Sigmoid colon (tissue), 4 donors: ENCODE measurements at regions not wholly inside any gene's neighbourhood (a gene's known extent, or its start where the extent isn't known, plus 50 kb on each side); places are given as distances from the start of the nearest gene placed in this dataset.

ENCODE experiments used
- EP300 ChIP-seq, 4 donors: sonication (generic); formaldehyde crosslinking; IDR thresholded peaks; one replicate each; pipeline ENCODE4 v1.6.1; 2017; ENCODE audit warnings: antibody characterized with exemption in 4 of 4
- POLR2A ChIP-seq, 2 donors: fragments of 450-650 bp; IDR thresholded peaks; one replicate each; pipeline ENCODE4 v1.6.1; 2016; ENCODE audit warnings: antibody characterized with exemption in 2 of 2, mild to moderate bottlenecking in 2 of 2, moderate library complexity in 2 of 2
- POLR2AphosphoS5 ChIP-seq, 4 donors: sonication (generic); formaldehyde crosslinking; IDR thresholded peaks; one replicate each; pipeline ENCODE4 v1.6.1; 2017; ENCODE audit warnings: antibody characterized with exemption in 4 of 4
- TF ChIP-seq, protein P1 (sequence below), 4 experiments: fragments of 450-650 bp in 3 of 4; fragments of 200-600 bp in 1 of 4; IDR thresholded peaks; one replicate each; pipeline ENCODE4 v1.5.1; 2016 to 2019; ENCODE audit warnings: antibody characterized with exemption in 4 of 4, mild to moderate bottlenecking in 3 of 4, moderate library complexity in 2 of 4

DNA sequence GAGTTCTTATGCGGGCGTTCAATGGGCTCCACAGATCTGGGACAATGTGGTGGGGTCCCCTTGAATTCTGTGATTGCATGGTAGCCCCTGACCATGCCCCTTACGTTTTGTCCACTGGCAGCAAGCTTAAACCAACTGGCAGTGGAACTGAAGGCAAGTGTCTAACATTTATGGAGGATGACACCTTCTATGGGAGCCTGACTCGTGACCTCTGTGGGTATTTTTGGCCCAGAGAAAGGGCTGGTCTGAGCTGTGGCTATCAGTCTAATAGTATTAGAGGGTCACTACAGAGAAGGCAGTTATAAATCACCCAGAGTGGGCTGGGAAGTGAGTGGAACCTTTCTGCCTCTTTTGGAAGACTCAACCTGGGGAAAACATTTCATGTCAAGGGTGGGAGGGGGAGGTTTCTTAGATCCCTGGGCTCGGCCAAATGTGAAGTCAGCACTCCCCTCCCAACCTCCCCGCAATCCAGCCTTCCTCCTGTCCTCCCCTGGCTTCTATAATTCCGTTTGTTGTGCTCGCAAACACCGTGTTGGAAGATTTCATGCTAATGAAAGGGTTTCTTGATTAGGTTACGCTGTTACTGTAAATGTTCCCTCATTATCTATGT is 322.7 kb downstream of the RPS24 start:
- no peak for TF ChIP-seq POLR2A (IDR thresholded peaks at IDR 0.05)
- TF ChIP-seq, protein P1, sequence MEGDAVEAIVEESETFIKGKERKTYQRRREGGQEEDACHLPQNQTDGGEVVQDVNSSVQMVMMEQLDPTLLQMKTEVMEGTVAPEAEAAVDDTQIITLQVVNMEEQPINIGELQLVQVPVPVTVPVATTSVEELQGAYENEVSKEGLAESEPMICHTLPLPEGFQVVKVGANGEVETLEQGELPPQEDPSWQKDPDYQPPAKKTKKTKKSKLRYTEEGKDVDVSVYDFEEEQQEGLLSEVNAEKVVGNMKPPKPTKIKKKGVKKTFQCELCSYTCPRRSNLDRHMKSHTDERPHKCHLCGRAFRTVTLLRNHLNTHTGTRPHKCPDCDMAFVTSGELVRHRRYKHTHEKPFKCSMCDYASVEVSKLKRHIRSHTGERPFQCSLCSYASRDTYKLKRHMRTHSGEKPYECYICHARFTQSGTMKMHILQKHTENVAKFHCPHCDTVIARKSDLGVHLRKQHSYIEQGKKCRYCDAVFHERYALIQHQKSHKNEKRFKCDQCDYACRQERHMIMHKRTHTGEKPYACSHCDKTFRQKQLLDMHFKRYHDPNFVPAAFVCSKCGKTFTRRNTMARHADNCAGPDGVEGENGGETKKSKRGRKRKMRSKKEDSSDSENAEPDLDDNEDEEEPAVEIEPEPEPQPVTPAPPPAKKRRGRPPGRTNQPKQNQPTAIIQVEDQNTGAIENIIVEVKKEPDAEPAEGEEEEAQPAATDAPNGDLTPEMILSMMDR (IDR thresholded peaks at IDR 0.05), result no peak
- TF ChIP-seq EP300 (IDR thresholded peaks at IDR 0.05), result no peak
- no peak for TF ChIP-seq POLR2AphosphoS5 (IDR thresholded peaks at IDR 0.05)
